ENCODE measurements at regions not wholly inside any gene's neighbourhood (a gene's known extent, or its start where the extent isn't known, plus 50 kb on each side); places are given as distances from the start of the nearest gene placed in this dataset.

GRCh38 chr9:95815961-95816360 lies 59.5 kb upstream of the ERCC6L2 start:
- no peak for DNase-seq (ENCODE audit: low read depth in 2 of 2)
- H3K4me3 ChIP-seq (replicated peaks in 1 of 2; ENCODE audit: low read depth in 2 of 2, low read length in 2 of 2) = no peak overlapping the region
- TF ChIP-seq CTCF (IDR thresholded peaks at IDR 0.05; ENCODE audit: low read depth, low read length) = no peak

- H3K4me3 ChIP-seq (replicated peaks in 1 of 2; ENCODE audit: low read depth in 2 of 2, low read length in 2 of 2) = no peak overlapping the region
- no peak for TF ChIP-seq CTCF (IDR thresholded peaks at IDR 0.05; ENCODE audit: low read depth, low read length)
- peak; percentile 40 to 53 for DNase-seq (ENCODE audit: low read depth in 2 of 2)
These were observed 60.4 kb upstream of the ERCC6L2 start for GRCh38 chr9:95815133-95815532.

GRCh38 chr9:95813923-95814322 lies 61.6 kb upstream of the ERCC6L2 start:
- no peak for TF ChIP-seq CTCF (IDR thresholded peaks at IDR 0.05; ENCODE audit: low read depth, low read length)
- no peak overlapping the region for H3K4me3 ChIP-seq (replicated peaks in 1 of 2; ENCODE audit: low read depth in 2 of 2, low read length in 2 of 2)
- DNase-seq (ENCODE audit: low read depth in 2 of 2) = no peak

GRCh38 chr9:95810814-95811213 lies 64.7 kb upstream of the ERCC6L2 start:
- no peak for DNase-seq (ENCODE audit: low read depth in 2 of 2)
- H3K4me3 ChIP-seq (replicated peaks in 1 of 2; ENCODE audit: low read depth in 2 of 2, low read length in 2 of 2) = no peak overlapping the region
- no peak for TF ChIP-seq CTCF (IDR thresholded peaks at IDR 0.05; ENCODE audit: low read depth, low read length)

GRCh38 chr9:95810133-95810532 lies 65.4 kb upstream of the ERCC6L2 start:
- H3K4me3 ChIP-seq (replicated peaks in 1 of 2; ENCODE audit: low read depth in 2 of 2, low read length in 2 of 2) = no peak overlapping the region
- no peak for TF ChIP-seq CTCF (IDR thresholded peaks at IDR 0.05; ENCODE audit: low read depth, low read length)
- no peak for DNase-seq (ENCODE audit: low read depth in 2 of 2)

GRCh38 chr9:95809686-95810085 lies 65.8 kb upstream of the ERCC6L2 start:
- no peak for TF ChIP-seq CTCF (IDR thresholded peaks at IDR 0.05; ENCODE audit: low read depth, low read length)
- no peak for DNase-seq (ENCODE audit: low read depth in 2 of 2)

GRCh38 chr9:95808011-95808410 lies 67.5 kb upstream of the ERCC6L2 start:
- no peak for TF ChIP-seq CTCF (IDR thresholded peaks at IDR 0.05; ENCODE audit: low read depth, low read length)
- DNase-seq (ENCODE audit: low read depth in 2 of 2) = peak in 1 of 2 donors; percentile 70

More at GRCh38 chr9:95809686-95810085, 65.8 kb upstream of the ERCC6L2 start:
- no peak overlapping the region for H3K4me3 ChIP-seq (replicated peaks in 1 of 2; ENCODE audit: low read depth in 2 of 2, low read length in 2 of 2)

More at GRCh38 chr9:95808011-95808410, 67.5 kb upstream of the ERCC6L2 start:
- no peak overlapping the region for H3K4me3 ChIP-seq (replicated peaks in 1 of 2; ENCODE audit: low read depth in 2 of 2, low read length in 2 of 2)

All from cardiac fibroblast (primary cell).